GM21367 (cell line): ENCODE measurements at regions not wholly inside any gene's neighbourhood (a gene's known extent, or its start where the extent isn't known, plus 50 kb on each side); places are given as distances from the start of the nearest gene placed in this dataset.

Experiments
- ATAC-seq: cut with Tn5 transposase; IDR thresholded peaks from one replicate; pipeline ENCODE4 v1.9.1; 2021; ENCODE audit not compliant: unreplicated experiment

DNA sequence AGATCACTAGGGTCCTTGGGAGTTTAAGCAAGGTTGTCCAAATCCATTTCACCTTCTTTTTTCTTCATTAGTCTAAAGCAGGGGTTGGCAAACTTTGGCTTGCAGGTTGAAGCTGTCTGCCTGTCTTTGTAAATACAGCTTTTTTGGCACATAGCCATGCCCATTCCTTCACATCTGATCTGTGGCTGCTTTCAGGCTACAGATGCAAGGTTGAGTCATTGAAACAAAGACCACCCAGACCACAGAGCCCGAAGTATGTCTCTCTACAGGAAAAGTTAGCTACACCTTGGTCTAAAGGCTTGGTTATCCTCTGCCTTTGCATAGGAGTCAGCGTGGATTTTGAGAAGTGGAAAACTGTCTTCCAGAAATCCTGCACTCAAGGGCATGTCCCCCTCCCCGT lies 238.1 kb upstream of the STS start:
- no peak for ATAC-seq

DNA sequence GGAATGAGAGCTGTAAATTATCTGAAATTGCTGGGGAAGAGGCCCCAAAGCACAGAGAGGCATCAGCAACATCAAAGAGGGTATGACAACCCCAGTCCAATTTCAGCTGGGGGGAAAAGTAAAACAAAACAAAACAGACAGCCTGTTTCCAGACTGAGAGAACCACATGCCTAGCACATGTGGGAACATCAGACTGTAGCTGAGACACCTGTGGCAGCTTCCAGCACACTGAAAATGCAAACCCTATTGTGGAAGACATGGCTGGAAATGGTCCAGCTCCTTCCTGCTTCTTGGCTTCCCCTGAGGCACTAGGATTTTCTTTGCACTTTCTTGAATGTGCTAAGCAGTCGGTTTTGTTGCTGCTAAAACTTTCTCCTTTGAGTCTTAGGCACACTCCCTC lies 240.9 kb upstream of the STS start:
- ATAC-seq, result no peak

DNA sequence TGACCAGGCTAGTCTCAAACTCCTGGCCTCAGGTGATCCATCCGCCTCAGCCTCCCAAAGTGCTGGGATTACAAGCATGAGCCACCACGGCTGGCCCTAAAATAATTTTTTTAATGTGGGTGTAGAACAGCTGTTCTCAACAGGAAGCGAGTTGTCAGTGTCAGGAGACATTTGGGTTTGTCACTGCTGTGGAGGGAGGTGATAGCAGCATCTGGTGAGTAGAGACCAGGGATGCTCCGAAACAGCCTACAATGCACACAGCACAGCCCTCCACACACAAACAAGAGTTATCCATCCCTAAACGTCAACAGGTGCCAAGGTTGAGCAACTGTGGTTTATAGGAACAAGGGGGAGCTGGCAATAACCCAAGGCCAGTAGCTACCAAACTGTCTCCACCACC lies 243.4 kb upstream of the STS start:
- no peak for ATAC-seq

DNA sequence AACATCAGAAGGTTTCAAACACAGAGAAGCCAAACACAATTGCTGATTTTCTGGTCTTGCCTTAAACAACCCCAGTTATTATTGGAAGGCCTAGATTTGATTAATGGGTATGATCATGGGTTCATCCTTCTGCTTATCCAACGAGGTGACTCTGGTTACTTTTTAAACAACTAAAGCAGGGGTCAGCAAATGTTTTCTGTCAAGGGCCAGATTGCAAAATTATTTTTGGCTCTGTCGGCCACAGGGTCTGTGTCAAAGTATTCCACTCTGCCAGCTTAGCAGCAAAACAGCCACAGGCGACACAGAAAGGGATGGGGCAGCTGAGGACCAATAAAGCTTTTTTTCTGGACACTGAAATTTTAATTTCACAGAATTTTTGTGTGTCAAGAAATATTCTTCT lies 249.1 kb upstream of the STS start:
- ATAC-seq, result no peak

DNA sequence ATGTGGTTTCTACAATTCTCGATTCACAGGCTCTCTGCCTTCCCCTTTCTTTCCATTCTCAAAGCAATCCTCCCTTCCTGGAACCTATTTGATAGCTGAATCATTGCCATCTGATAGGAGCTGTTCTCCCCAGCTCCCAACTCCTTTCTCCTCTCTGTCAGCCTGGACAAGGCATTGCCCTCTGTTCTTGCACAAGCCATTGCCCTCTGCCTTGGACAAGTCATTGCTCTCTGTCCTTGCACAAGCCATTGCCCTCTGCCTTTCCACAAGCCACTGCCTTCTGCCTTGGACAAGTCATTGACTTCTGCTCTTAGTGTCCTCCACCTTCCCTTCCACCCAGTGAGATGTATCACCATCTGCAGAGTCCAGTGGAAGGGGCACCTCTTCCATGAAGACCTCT lies 256.1 kb upstream of the STS start:
- no peak for ATAC-seq

DNA sequence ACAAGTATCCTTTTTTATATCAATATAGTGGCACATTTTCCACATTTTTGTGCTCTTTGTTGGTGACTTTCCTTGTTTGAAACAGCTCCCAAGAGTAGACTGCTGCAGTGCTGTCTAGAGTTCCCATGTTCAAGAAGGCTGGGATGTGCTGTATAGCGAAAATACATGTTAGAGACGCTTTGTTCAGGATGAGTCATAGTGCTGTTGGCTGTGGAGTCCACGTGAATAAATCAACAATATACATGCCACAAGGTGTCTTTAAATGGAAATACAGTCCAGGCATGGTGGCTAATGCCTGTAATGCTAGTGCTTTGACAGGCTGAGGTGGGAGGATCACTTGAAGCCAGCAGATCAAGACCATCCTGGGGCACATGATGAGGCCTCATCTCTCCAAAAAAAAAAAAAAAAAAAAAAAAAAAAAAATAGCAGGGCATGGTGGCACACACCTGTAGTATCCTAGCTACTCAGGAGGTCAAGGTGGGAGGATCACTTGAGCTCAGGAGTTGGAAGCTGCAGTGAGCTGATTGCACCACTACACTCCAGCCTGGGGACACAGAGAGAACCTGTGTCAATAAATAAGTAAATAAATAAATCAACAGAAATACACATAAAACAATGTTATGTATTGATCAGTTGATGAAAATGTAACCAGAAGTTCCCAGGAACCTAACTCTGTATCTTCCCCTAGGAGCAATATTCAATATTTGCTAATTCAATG lies 256.8 kb upstream of the STS start:
- no peak for ATAC-seq

DNA sequence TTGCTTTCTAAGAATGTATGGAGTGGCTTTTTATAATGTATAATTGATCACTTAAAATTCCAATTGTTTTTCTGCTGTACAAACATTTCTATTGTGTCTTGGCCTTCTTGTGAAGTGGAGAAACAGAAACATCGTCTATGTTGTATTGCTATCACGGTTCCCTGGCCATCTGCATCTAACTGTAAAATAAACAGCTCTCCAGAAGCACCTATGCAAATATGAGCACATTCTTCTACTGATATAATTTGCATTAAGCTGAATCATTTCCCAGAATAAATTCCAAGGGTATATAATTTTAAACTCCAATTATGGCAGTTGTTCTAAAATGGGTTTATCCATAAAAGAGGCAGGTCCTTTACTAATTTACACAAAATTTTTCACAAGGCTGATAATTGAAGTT lies 261.6 kb upstream of the STS start:
- ATAC-seq, result no peak

DNA sequence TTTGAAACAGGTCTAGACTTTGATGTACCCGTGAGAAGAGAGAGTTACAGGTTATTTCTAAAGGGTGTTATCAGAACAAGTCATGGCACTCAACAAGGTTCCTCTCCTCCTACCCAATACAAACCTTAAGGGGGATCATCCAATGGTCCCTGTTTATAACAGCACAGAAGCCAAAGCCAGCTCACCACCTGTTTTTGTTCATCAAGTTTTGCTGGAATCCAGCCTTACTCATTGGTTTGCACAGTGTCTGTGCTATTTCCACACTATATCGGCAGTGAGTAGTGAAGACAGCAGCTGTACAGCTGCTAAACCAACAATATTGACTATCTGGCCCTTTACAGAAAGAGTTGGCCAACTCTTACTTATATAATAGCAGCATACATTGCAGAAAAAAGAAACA lies 262.1 kb upstream of the STS start:
- no peak for ATAC-seq

DNA sequence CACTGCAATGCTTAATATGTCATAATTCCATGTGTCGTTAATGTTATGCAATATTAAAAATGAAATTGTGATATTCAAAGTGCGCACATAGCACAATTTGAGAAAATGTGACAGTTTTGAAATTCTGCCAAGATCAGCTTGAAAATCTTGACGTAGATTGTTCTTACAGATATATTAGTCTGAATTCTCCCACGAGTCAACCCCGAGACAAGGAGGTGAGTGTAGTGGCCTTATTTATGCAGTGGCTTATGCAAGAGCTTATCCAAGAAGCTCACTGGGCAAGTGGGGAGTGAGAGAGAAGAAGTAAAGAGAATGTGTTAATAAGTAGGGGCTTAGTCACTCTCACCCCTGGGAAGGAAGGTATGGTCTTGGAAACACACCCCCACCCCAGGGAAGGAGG lies 286.1 kb upstream of the STS start:
- ATAC-seq, result no peak

DNA sequence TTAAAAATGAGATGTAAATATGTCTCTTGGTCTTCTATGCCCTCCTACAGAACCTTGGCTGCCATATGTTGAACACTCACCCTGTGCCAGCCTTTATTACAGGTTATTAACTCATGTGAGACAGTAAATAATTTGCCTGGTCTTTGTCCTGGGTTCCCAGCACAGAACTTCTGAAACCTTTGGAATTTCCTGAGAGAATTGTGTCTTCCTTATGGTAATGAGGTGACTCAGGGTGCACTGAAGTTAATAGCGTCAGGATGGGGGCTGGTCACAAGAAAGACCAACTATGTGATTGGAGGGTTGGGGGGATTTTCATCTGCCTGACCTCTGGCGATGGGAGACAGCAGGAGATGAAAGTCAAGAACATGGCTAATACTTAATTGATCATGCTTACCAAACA lies 289.8 kb upstream of the STS start:
- no peak for ATAC-seq

DNA sequence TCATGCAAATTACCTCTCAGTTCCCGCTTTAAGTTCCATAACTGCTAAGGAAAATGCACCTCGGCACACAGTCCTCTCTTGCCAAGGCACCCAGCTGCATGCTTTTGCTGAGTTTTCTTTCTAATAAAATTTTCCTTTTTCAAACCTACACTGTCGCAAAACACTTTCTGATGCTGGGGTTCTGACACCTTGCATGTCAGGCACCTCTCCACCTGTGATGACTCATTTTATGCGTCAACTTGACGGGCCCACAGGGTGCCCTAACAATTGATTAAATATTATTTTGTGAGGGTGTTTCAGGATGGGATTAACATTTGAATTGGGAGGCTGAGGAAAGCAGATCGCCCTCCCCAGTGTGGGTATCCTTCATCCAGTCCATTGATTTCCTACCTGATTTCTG lies 291.0 kb upstream of the STS start:
- no peak for ATAC-seq

DNA sequence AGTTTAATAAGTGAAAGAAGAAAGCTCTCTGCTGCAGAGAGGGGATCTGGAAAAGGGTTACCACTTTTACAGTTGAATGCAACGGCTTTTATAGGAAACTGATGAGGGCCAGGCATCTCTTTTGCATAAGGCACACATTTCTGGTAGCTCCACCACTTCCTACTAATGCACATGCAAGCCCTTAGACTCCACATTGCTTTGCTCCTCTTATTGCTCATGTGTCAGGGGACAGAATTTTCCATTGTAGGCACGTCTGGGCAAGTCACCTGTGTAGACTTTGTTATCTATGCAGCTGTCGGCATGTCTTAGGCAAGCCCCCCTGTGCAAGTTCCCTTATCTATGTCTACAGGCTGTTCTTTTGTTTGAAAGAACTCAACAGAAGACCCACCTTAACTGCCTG lies 294.6 kb upstream of the STS start:
- ATAC-seq, result no peak

DNA sequence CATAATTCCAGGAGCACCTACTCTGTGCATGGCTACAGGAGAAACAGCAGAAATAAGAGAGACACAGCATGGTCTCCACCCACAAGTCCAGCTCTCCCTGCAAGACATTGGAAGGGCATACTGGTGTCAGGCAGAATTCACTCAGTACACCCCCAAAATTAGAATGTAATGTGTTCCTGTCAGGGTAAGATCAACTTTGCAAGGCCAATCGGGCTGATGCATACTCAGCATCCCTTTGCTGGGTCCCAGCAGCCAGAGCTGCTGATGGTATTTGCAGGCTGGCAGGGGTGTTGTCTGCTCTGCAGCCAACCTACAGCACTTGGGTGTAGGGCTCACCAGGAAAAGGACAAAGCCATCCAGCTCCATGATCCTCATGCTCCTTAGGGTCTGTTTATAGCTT lies 295.4 kb upstream of the STS start:
- ATAC-seq, result no peak

DNA sequence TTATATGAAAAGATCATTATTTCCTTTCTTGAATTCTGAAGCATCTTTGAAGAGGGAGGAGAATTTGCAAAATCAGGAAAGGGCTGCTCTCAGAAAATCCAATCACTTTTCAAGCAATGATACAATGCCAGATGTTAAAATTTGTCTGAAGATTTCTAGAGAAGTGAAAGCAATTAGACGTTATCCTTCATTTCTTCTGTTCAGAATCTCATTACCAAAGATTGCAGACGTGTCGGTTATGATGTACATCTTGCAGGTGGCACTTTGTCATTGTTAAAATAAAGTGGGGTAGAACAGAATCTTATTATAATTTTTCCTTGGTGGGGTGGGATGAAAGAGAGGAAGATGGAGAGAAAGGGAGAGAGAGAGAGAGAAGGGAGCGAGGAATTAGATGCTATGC lies 296.4 kb upstream of the STS start:
- ATAC-seq, result no peak

DNA sequence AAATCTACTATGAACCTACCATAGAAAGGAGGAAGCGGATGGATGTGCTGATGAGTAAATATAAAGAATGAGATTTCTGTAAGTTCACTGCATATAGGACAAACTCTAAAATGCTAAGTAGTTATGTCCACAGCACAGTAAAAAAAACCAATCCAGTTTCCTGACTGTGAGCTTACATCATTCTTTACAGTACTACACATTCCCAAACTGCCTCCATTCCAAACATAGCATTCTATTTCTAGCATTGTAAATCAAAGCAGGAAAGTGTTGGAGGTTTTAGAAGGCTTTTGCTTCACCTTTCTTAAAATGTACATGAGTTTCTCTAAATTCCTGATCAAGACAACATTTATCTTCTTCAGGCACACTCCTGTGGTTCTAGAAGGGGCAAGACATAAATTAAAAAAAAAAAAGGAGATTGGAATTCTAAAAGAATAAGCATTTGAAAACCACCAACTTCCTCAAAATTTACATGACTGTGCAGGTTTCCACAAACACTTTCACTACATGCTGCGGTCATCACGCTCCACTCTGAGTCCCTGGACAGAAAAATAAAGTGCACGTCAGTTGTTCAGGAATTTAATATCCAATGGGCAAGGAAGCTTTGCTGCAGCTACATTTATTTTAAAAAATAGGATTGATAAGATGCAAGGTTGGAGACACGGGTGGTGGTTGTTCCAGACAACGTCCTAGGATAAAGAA lies 297.6 kb upstream of the STS start:
- ATAC-seq, result no peak

DNA sequence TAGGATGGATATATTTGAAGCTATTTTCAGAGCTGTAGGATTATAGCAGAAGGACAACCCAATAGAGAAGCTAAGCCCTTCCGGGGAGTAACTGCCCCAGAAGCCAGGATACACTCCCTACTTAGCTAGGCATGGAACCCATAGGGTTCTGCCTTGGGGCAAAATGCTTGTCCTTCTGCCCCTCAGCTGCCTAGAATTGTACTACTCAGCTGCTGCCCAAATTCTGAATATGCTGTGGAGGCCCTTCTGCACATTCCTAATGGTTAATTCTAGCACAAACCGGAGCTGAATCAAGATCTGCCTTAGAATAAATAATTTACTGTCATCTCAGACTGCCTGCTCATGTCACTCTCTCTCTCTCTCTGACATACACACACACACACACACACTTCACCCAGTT lies 297.7 kb upstream of the VCX3A start:
- ATAC-seq, result no peak

DNA sequence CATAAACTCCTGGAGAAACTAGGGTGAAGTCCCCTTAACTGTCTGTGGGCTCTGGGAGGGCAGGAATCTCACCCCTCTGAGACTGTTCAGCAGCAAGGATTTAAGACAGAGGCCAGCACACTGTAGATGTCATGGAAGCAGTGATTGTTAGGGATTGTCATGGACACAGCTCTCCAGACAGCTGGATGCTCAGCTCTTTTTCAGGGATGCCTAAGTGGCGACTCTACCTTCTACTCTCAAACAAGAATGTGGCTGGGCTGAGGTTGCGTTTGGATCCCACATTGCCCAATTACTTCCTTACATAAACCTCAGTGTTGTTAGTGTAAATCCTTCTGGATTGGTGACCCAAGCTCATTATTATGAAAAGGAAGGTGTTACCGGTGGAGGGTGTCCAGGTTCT lies 291.9 kb upstream of the VCX3A start:
- ATAC-seq, result no peak

DNA sequence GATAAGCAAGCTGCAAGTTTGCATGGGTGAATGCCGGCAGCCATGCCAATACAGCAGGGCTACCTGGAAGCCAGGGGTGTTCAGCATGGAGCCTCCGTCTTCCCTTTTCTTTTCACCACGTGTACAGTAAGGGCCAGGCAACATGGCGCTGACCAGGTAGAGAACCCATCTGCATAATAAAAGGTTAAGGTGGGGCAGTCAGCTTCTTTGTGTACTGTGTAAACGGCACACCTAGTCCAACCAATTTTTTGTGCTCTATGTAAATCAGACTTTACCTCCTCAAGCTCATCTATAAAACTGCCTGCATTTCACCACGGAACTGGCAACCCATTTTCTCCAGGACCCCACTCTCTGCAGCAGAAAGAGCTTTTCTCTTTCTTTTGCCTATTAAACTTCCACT lies 286.8 kb upstream of the VCX3A start:
- no peak for ATAC-seq

DNA sequence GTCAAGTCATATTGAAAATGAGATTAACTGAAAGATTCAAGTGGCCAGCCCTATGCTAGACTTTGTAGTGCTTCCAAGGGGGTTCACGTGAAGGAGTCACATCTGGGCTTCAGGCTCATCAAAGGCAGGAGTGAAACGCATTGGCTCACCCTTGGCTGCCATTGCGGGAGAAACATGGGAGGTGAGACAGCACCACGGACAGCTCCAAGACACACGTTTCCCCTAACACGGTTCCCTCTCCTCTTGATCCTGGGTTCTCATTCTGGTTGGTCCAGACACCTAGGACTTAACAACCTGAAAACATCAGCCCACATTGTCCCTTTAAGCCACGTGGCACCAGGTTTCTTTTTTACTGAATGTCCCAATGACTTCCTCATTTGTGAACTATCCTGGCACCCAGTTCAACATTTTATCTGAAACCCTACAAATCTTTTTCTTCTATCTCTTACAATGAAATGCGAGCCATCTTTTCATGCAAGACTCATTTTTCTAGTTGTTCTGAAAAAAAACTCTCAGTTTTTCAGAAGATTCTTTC lies 279.0 kb upstream of the VCX3A start:
- ATAC-seq, result no peak

DNA sequence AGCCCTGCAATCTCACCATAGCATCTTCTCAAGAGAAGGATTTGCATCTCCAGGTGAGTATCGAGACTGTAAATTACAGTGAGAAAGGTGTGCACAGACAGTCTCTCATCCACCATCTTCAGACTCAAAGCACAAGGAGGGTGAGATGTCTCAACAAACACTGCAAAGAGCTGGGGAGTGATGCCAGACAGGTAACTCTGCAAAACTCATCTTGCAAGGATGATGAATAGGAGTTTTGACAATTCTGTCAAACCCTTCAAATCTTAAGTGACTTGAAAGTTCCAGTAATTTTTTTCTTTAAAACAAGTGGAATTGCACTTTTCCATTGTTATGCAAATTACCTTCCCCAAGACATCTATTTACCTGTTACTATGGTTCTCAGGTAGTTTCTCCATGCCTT lies 277.2 kb upstream of the VCX3A start:
- no peak for ATAC-seq

DNA sequence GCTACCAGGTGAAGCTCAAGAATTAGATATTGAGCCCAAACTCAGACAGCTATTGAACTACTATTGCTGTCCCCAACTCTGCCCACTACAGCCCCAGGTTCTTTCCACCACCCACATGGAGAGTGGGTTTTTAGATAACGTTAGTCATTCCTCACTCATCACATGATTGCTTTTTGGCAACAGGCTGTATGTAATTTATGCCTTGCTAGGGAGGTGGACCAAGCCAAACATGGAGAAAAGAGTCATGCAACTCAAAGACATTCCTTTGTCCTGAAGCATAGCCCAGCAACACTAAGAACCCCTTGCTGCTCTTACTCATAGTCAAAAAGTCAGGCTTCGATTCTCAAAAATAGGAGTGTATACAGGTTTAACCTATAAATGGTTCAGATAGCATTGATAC lies 275.9 kb upstream of the VCX3A start:
- ATAC-seq, result no peak

DNA sequence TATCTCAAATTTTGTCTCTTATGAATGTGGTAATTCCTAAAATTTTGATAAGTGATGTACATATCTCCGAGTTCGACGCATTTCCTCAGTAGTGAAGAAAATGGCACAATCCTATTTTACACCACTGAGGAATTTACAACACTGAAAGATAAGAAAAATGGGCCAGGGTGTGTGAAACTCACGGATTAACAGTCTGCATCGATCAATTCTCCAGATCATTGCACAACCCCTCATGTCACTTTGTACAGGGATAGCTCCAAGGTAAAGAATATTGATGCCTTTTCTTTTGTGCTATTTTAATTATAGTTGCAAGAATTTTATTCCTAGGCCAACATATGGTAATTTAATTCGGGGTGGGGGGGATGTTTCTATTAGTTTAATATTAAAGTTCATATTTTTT lies 268.7 kb upstream of the VCX3A start:
- ATAC-seq, result no peak

DNA sequence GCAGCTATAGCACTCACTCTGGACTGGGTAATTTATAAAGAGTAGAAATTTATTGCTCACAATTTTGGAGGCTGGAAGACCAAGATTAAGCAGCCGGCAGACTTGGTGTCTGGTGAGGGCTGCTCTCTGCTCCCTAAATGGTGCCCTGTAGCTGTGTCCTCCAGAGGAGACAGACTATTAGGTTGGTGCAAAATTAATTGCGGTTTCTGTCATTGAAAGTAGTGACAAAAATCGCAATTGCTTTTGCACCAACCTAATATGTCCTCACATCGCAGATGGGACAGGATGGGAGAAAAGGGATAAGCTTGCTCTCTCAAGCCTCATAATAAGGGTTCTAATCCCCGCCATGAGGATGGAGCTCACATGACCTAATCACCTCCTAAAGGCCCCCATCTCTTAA lies 258.1 kb upstream of the VCX3A start:
- no peak for ATAC-seq
